ENCODE measurements at regions not wholly inside any gene's neighbourhood (a gene's known extent, or its start where the extent isn't known, plus 50 kb on each side); places are given as distances from the start of the nearest gene placed in this dataset.

DNA sequence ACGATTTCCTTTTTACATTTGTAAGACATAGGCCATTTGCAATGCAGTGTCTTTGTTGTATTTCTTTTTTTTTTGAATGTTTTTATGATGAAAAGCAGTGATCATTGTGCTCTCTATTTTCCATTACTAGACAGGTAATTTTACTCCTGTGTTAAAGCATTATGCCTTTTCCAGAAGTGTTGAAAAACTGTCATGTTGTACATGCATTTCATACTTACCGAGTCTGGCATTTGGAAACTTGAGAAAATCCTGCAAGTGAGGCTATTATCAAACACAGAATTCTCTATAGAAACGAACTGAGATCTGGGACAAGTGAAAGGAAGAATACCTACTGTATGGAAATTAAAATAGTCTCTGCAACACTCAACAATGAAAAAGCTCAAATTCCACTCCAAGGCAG, 78.6 kb upstream of the CNR1 start:
- H3K9ac ChIP-seq (ENCODE audit: low read length): no peak overlapping the region
- H3K36me3 ChIP-seq (ENCODE audit: control insufficient read depth, insufficient read depth, low read length): no peaks in the 10 kb centered on the region
- no peak overlapping the region for H3K4me3 ChIP-seq (ENCODE audit: low read depth, low read length)
- H3K27me3 ChIP-seq (ENCODE audit: control insufficient read depth, insufficient read depth, low read length): no peaks in the 10 kb centered on the region
- no peaks in the 10 kb centered on the region for H3K9me3 ChIP-seq (ENCODE audit: control insufficient read depth, insufficient read depth, low read depth, low read length)
- H3K4me1 ChIP-seq (ENCODE audit: control insufficient read depth, insufficient read depth, low read length): peaks cover 3% of the 10 kb centered on the region; the same call in 1 of the 2 replicates
- no peak overlapping the region for H3K27ac ChIP-seq (ENCODE audit: low read depth, low read length)

DNA sequence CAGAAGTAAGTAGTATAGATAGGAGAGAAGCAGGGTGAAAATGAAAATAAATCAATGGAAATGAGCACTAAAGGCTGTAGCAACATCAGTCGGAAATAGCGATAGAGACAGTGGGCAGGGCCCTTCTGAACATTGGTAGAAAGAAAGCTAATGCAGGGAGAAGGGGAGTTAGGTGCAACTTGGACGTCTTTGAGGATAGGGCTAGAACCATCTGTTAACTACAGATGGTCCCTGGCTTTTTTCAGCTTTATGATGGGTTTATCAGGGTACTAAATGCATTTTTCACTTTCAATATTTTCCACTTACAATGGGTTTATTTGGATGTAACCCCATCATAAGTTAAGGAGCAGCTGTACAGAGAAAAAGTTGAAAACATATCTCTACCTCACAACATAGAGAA, 72.8 kb upstream of the CNR1 start:
- H3K36me3 ChIP-seq (ENCODE audit: control insufficient read depth, insufficient read depth, low read length): no peaks in the 10 kb centered on the region
- no peak overlapping the region for H3K9ac ChIP-seq (ENCODE audit: low read length)
- H3K9me3 ChIP-seq (ENCODE audit: control insufficient read depth, insufficient read depth, low read depth, low read length): no peaks in the 10 kb centered on the region
- no peaks in the 10 kb centered on the region for H3K4me1 ChIP-seq (ENCODE audit: control insufficient read depth, insufficient read depth, low read length)
- no peak overlapping the region for H3K27ac ChIP-seq (ENCODE audit: low read depth, low read length)
- H3K4me3 ChIP-seq (ENCODE audit: low read depth, low read length): no peak overlapping the region
- H3K27me3 ChIP-seq (ENCODE audit: control insufficient read depth, insufficient read depth, low read length): no peaks in the 10 kb centered on the region

DNA sequence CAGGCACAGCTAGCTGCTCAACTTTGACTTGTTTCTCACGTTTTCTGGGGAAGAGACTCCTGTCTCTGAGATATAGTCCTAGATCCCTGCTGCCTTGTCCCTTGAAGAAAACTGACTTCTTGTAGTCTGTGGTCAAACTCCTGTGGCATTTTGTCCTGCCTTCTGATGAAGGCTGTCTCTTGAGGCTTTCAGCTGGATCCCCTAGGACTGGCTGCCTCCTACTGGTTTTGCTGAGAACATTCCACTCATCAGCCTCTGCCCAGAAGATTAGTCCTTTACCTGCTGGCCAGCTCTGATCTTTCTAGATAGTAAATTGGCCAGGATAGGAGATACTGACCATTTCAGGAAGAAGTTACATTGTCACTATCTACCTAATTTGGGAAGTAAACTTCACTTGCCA, 71.9 kb upstream of the CNR1 start:
- no peak overlapping the region for H3K9ac ChIP-seq (ENCODE audit: low read length)
- no peaks in the 10 kb centered on the region for H3K36me3 ChIP-seq (ENCODE audit: control insufficient read depth, insufficient read depth, low read length)
- H3K27me3 ChIP-seq (ENCODE audit: control insufficient read depth, insufficient read depth, low read length): no peaks in the 10 kb centered on the region
- no peak overlapping the region for H3K4me3 ChIP-seq (ENCODE audit: low read depth, low read length)
- no peaks in the 10 kb centered on the region for H3K9me3 ChIP-seq (ENCODE audit: control insufficient read depth, insufficient read depth, low read depth, low read length)
- H3K4me1 ChIP-seq (ENCODE audit: control insufficient read depth, insufficient read depth, low read length): no peaks in the 10 kb centered on the region
- no peak overlapping the region for H3K27ac ChIP-seq (ENCODE audit: low read depth, low read length)

DNA sequence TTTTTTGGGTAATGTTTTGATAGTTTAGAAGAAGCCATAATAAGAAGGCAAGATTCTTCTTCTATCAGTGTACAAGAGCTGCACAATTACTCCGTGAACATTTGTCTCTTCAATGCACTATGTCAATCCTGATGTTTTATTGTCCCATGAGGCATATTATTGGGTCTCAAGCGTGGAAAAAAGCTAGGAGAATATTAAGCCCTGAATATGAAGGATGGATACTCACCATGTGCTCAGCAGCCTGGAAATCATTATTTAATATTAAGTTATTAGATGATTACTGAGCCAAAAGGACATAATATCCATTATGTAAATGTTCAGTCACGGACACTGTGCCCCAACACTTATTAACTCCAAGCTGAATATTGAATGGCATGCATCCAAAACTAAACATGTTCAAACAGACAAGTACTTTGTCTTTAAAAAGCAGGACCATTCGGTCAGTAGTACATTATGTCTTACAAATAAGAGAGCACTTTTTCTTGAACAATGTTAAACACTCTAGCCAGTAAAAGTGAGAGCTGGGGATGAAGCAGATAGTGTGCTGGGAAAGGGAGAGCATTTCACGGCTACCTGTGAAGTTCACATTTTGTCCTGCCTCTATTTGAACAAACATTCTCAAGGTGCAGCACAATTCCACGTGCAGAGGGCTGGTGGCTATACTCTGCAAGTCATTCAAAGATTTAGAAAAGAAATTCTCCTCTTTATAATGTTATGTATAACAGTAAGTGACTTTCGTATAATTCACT, 70.6 kb upstream of the CNR1 start:
- H3K9ac ChIP-seq (ENCODE audit: low read length): no peak overlapping the region
- H3K4me3 ChIP-seq (ENCODE audit: low read depth, low read length): no peak overlapping the region
- H3K27me3 ChIP-seq (ENCODE audit: control insufficient read depth, insufficient read depth, low read length): no peaks in the 10 kb centered on the region
- no peaks in the 10 kb centered on the region for H3K4me1 ChIP-seq (ENCODE audit: control insufficient read depth, insufficient read depth, low read length)
- no peak overlapping the region for H3K27ac ChIP-seq (ENCODE audit: low read depth, low read length)
- H3K9me3 ChIP-seq (ENCODE audit: control insufficient read depth, insufficient read depth, low read depth, low read length): 0 out of 2 replicates have a peak, but pooled peaks cover 3% of the 10 kb centered on the region
- H3K36me3 ChIP-seq (ENCODE audit: control insufficient read depth, insufficient read depth, low read length): no peaks in the 10 kb centered on the region

DNA sequence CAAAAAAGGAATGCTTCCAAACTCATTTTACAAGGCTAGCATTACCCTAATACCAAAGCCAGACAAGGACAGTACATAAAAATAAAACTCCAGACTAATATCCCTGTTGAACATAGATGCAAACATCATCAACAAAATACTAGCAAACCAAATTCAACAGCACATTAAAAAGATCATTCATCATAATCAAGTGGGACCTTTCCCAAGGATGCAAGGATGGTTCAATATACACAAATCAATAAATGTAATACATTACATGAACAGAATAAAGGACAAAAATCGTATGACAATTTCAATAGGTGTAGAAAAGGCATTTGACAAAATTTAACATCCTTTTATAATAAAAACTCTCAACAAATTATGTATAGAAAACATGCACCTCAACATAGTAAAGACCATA, 66.6 kb upstream of the CNR1 start:
- no peaks in the 10 kb centered on the region for H3K27me3 ChIP-seq (ENCODE audit: control insufficient read depth, insufficient read depth, low read length)
- no peak overlapping the region for H3K27ac ChIP-seq (ENCODE audit: low read depth, low read length)
- H3K9me3 ChIP-seq (ENCODE audit: control insufficient read depth, insufficient read depth, low read depth, low read length): peaks cover 7% of the 10 kb centered on the region
- no peaks in the 10 kb centered on the region for H3K36me3 ChIP-seq (ENCODE audit: control insufficient read depth, insufficient read depth, low read length)
- H3K4me3 ChIP-seq (ENCODE audit: low read depth, low read length): no peak overlapping the region
- H3K4me1 ChIP-seq (ENCODE audit: control insufficient read depth, insufficient read depth, low read length): no peaks in the 10 kb centered on the region
- H3K9ac ChIP-seq (ENCODE audit: low read length): no peak overlapping the region

DNA sequence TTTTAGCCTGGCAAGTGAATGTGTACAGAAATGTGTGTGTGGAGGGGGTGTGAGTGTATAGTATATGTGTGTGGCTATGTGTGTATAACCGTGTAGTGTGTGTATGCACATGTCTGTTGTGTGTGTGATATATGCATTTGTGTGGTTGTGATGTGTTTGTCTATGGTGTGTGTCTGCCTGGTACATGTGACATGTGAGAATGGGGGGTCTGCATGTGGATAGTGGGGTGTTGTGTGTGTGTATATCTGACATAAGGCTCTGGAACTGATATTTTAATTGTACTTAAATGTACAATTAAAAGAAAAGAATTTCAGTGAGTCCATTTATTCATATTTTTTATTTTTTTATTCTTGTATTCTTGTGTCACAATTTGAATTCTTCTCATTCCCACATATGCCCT, 57.2 kb upstream of the CNR1 start:
- no peaks in the 10 kb centered on the region for H3K9me3 ChIP-seq (ENCODE audit: control insufficient read depth, insufficient read depth, low read depth, low read length)
- no peaks in the 10 kb centered on the region for H3K36me3 ChIP-seq (ENCODE audit: control insufficient read depth, insufficient read depth, low read length)
- H3K27me3 ChIP-seq (ENCODE audit: control insufficient read depth, insufficient read depth, low read length): no peaks in the 10 kb centered on the region
- no peak overlapping the region for H3K9ac ChIP-seq (ENCODE audit: low read length)
- no peak overlapping the region for H3K27ac ChIP-seq (ENCODE audit: low read depth, low read length)
- H3K4me3 ChIP-seq (ENCODE audit: low read depth, low read length): no peak overlapping the region
- H3K4me1 ChIP-seq (ENCODE audit: control insufficient read depth, insufficient read depth, low read length): no peaks in the 10 kb centered on the region

DNA sequence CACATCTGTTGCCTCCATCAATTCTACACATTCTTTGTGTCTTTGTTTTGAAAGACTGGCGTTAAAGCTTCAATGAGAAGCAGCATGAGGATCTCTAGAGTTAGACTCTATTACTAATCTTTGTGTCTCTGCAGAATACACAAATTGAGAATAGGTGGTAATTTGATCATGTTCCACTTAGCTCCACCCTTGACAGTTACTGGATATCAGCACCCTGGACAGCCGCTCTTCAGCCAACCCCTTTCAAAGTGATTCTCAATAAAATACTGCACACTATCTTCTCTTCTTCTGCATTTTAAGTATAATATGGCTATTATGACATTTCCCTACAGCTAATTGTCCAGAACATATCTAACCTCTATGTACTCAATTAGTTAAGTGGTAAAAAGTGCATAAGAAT, 54.3 kb upstream of the CNR1 start:
- Histone ChIP-seq H3K4me3 (ENCODE audit: low read depth, low read length) (no peak overlapping the region), H3K27me3 (ENCODE audit: control insufficient read depth, insufficient read depth, low read length) (no peaks in the 10 kb centered on the region), H3K9ac (ENCODE audit: low read length) (no peak overlapping the region), H3K4me1 (ENCODE audit: control insufficient read depth, insufficient read depth, low read length) (peaks cover 5% of the 10 kb centered on the region; the same call in 1 of the 2 replicates), H3K36me3 (ENCODE audit: control insufficient read depth, insufficient read depth, low read length) (no peaks in the 10 kb centered on the region), H3K9me3 (ENCODE audit: control insufficient read depth, insufficient read depth, low read depth, low read length) (no peaks in the 10 kb centered on the region), H3K27ac (ENCODE audit: low read depth, low read length) (no peak overlapping the region)

DNA sequence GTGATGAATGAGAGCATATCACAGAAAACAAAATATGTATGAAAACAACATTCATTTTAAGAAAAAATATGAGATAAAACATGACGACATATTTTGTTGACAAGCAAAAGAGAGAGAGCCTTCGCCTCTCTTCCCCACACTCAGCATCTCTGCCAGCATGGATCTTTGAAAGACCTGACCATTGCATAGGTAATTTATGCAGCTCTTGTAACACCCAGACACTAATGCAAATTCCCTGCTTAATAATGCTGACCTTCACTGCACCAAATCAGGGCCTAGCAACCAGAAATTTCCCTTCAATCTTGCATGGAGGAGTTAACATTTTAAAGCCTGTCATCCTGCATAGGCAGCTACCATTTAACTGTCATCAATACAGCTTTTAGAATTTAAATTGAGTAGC, 50.0 kb upstream of the CNR1 start:
- H3K9ac ChIP-seq (ENCODE audit: low read length): no peak overlapping the region
- H3K27me3 ChIP-seq (ENCODE audit: control insufficient read depth, insufficient read depth, low read length): no peaks in the 10 kb centered on the region
- no peak overlapping the region for H3K4me3 ChIP-seq (ENCODE audit: low read depth, low read length)
- no peak overlapping the region for H3K27ac ChIP-seq (ENCODE audit: low read depth, low read length)
- no peaks in the 10 kb centered on the region for H3K36me3 ChIP-seq (ENCODE audit: control insufficient read depth, insufficient read depth, low read length)
- peaks cover 14% of the 10 kb centered on the region for H3K4me1 ChIP-seq (ENCODE audit: control insufficient read depth, insufficient read depth, low read length)
- H3K9me3 ChIP-seq (ENCODE audit: control insufficient read depth, insufficient read depth, low read depth, low read length): no peaks in the 10 kb centered on the region
